A673 (cell line): ENCODE measurements at regions not wholly inside any gene's neighbourhood (a gene's known extent, or its start where the extent isn't known, plus 50 kb on each side); places are given as distances from the start of the nearest gene placed in this dataset.
"Not testable (repeated sequence)": the region's sequence is repeated elsewhere in the genome, so short reads cannot be mapped to it uniquely, and the experiment has no call there.

Experiments used
- BruUV-seq: library from RNA; stranded (reverse); fragments of 400-500 nt; replicated peaks from 2 replicates; lab custom pipeline; 2021; lab: Mats Ljungman, UMichigan
- CTCF ChIA-PET: fragments of 300-600 bp; sonication (Branson Sonifier 250); formaldehyde crosslinking; loops from one replicate; lab custom pipeline; 2022; ENCODE audit warnings: antibody characterized with exemption; lab: Charles Lee
- POLR2A ChIA-PET: fragments of 300-600 bp; sonication (Branson Sonifier 250); formaldehyde crosslinking; loops from one replicate; lab custom pipeline; 2022; ENCODE audit warnings: antibody characterized with exemption; ENCODE audit not compliant: low non-redundant PET; lab: Charles Lee
- DNase-seq: peaks from one replicate; pipeline ENCODE4 v3.0.0-alpha.2; 2015; ENCODE audit warnings: low spot score
- H3K27ac ChIP-seq: fragments of 200-600 bp; sonication (generic); 2 replicates; pipeline ENCODE4 v1.5.1; 2016; ENCODE audit warnings: mixed run types, low read depth, mild to moderate bottlenecking, mixed read lengths, antibody characterized with exemption, low read length; ENCODE audit not compliant: poor library complexity, severe bottlenecking
- H3K27me3 ChIP-seq: fragments of 200-600 bp; sonication (generic); replicated peaks from 2 replicates; pipeline ENCODE4 v1.6.1; 2017; ENCODE audit warnings: mixed run types, low read depth, mild to moderate bottlenecking, mixed read lengths, antibody characterized with exemption, low read length; ENCODE audit not compliant: insufficient read depth, poor library complexity
- H3K36me3 ChIP-seq: fragments of 200-600 bp; sonication (generic); 2 replicates; pipeline ENCODE4 v1.6.1; 2016; ENCODE audit warnings: mixed run types, mild to moderate bottlenecking, mixed read lengths, antibody characterized with exemption, low read length; ENCODE audit not compliant: insufficient read depth, poor library complexity, severe bottlenecking
- H3K4me1 ChIP-seq: fragments of 200-600 bp; sonication (generic); 2 replicates; pipeline ENCODE4 v1.6.1; 2017; ENCODE audit warnings: mixed run types, mild to moderate bottlenecking, mixed read lengths, antibody characterized with exemption, low read length; ENCODE audit not compliant: insufficient read depth, poor library complexity, severe bottlenecking
- H3K4me3 ChIP-seq: fragments of 200-600 bp; sonication (generic); 2 replicates; pipeline ENCODE4 v1.5.1; 2016; ENCODE audit warnings: low read depth, mixed run types, mild to moderate bottlenecking, mixed read lengths, low read length; ENCODE audit not compliant: poor library complexity, severe bottlenecking
- H3K9me3 ChIP-seq: fragments of 200-600 bp; sonication (generic); 2 replicates; pipeline ENCODE4 v1.6.1; 2016; ENCODE audit warnings: mixed run types, low read depth, mild to moderate bottlenecking, mixed read lengths, antibody characterized with exemption, low read length; ENCODE audit not compliant: poor library complexity, severe bottlenecking
- CTCF ChIP-seq: fragments of 300-800, 200-600 bp; sonication (generic); conservative IDR thresholded peaks from 2 replicates; pipeline ENCODE4 v1.5.1; 2017; ENCODE audit warnings: low read depth, mild to moderate bottlenecking, antibody characterized with exemption, low read length, moderate library complexity, mixed read lengths
- EZH2 ChIP-seq: fragments of 200-600 bp; sonication (generic); IDR thresholded peaks from 2 replicates; pipeline ENCODE4 v1.6.1; 2017; ENCODE audit warnings: borderline replicate concordance, low read depth, mild to moderate bottlenecking, mixed read lengths, antibody characterized with exemption, low read length; ENCODE audit not compliant: poor library complexity, severe bottlenecking
- intact Hi-C: fragments of 100-400 bp; cut with micrococcal nuclease; formaldehyde crosslinking; loops from one replicate; pipeline ENCODE4 v1.10.0; 2022; ENCODE audit not compliant: unreplicated experiment

GRCh38 chr1:192513697-192514096 lies 61.9 kb upstream of the RGS1 start:
- Histone ChIP-seq H3K4me3 (no peak overlapping the region), H3K27me3 (no peaks in the 10 kb centered on the region), H3K9me3 (no peaks in the 10 kb centered on the region), H3K27ac (peak overlapping the region; percentile 96), H3K36me3 (no peaks in the 10 kb centered on the region), H3K4me1 (peaks cover 73% of the 10 kb centered on the region)
- TSS peak; percentile 34 for BruUV-seq
- no peak for TF ChIP-seq EZH2
- ChIA-PET POLR2A (interaction anchor here (0.6 to 1.0 kb wide), 3 partner anchors 26 to 505 kb away, joined by 3 read pairs; no protein-coding TSS in a partner anchor), CTCF (interaction anchor here (1.3 to 1.5 kb wide), 2 partner anchors 31 to 36 kb away, joined by 6 read pairs; no protein-coding TSS in a partner anchor)
- intact Hi-C loops: loop anchor here (1.0 to 5.0 kb wide), 5 partner anchors 36 to 1691 kb away; no protein-coding TSS in a partner anchor
- DNase-seq: peak; percentile 89

- TF ChIP-seq CTCF: no peak
- no peak for TF ChIP-seq EZH2
- CTCF ChIA-PET: no interaction called here
- intact Hi-C loops: loop anchor here (2.0 kb wide), 1 partner anchor 28 kb away; no protein-coding TSS in a partner anchor
- H3K4me1 ChIP-seq: peaks cover 64% of the 10 kb centered on the region
- H3K36me3 ChIP-seq: no peaks in the 10 kb centered on the region
- H3K27ac ChIP-seq: peak overlapping the region; percentile 96
- POLR2A ChIA-PET: interaction anchor here (0.6 to 0.7 kb wide), 3 partner anchors 57 to 588 kb away, joined by 3 read pairs; partner anchors contain the start of gene GLRX2
- H3K27me3 ChIP-seq: no peaks in the 10 kb centered on the region
- H3K4me3 ChIP-seq: no peak overlapping the region
- no peaks in the 10 kb centered on the region for H3K9me3 ChIP-seq
- BruUV-seq: no TSS peak
- peak; percentile 96 for DNase-seq
Measured at GRCh38 chr1:192516776-192517297, 58.7 kb upstream of the RGS1 start.

- CTCF ChIA-PET, POLR2A ChIA-PET: not testable (repeated sequence)
Measured at GRCh38 chr1:192517716-192518355, 57.7 kb upstream of the RGS1 start.

GRCh38 chr1:192518700-192519099 lies 56.9 kb upstream of the RGS1 start:
- Histone ChIP-seq H3K36me3 (no peaks in the 10 kb centered on the region), H3K9me3 (no peaks in the 10 kb centered on the region), H3K4me1 (peaks cover 48% of the 10 kb centered on the region), H3K27ac (peak overlapping the region; percentile 55), H3K27me3 (no peaks in the 10 kb centered on the region), H3K4me3 (no peak overlapping the region)
- no peak for DNase-seq
- intact Hi-C loops: no loop called here
- POLR2A ChIA-PET: no interaction called here
- BruUV-seq: no TSS peak
- TF ChIP-seq EZH2 (no peak), CTCF (no peak)
- CTCF ChIA-PET: no interaction called here

More at GRCh38 chr1:192517716-192518355, 57.7 kb upstream of the RGS1 start:
- not testable (repeated sequence) for H3K36me3 ChIP-seq, H3K9me3 ChIP-seq, BruUV-seq, DNase-seq, H3K4me3 ChIP-seq, H3K27me3 ChIP-seq
- intact Hi-C loops: loop anchor here (2.0 kb wide), 1 partner anchor 27 kb away; no protein-coding TSS in a partner anchor
- peak overlapping the region; percentile 96 for H3K27ac ChIP-seq
- peaks cover 56% of the 10 kb centered on the region for H3K4me1 ChIP-seq
